T-helper 1 cell (primary cell): ENCODE measurements at regions not wholly inside any gene's neighbourhood (a gene's known extent, or its start where the extent isn't known, plus 50 kb on each side); places are given as distances from the start of the nearest gene placed in this dataset.
"Not testable (repeated sequence)": the region's sequence is repeated elsewhere in the genome, so short reads cannot be mapped to it uniquely, and the experiment has no call there.

Experiments used
- DNase-seq, 5 donors: peaks; one replicate each; pipeline ENCODE4 v3.0.0-alpha.2; 2012 to 2020

DNA sequence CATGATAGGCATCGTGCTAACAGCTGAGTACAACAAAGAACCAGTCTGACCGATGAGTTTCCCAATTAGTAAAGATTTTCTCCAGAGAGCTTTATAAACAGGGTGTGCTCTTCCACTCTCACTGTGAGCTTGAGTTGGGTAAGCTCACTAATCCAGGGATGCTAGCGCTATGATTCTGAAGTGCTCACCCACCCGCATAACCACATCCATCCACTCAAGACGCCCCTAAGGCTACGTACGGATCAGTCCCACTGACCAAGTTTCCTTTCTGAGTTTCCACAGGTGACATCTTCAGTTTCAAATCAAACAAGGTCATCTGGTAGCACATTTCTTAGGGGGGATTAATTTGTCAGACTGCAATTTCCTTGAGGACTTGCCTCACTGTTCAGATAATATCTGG lies 141.1 kb upstream of the ABI3BP start:
- no peak for DNase-seq

- DNase-seq = no peak
Measured at GRCh38 chr3:101133652-101134051, 140.4 kb upstream of the ABI3BP start.

DNA sequence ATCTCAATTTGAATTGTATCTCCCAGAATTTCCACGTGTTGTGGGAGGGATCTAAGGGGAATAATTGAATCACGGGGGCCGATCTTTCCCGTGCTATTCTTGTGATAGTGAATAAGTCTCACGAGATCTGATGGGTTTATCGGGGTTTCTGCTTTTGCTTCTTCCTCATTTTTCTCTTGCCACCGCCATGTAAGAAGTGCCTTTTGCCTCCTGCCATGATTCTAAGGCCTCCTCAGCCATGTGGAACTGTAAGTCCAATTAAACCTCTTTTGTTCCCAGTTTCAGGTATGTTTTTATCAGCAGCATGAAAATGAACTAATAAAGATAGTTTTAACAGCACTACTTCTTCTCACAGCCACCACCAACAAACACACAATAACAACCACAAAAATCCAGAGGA lies 140.0 kb upstream of the ABI3BP start:
- DNase-seq = not testable (repeated sequence)

DNA sequence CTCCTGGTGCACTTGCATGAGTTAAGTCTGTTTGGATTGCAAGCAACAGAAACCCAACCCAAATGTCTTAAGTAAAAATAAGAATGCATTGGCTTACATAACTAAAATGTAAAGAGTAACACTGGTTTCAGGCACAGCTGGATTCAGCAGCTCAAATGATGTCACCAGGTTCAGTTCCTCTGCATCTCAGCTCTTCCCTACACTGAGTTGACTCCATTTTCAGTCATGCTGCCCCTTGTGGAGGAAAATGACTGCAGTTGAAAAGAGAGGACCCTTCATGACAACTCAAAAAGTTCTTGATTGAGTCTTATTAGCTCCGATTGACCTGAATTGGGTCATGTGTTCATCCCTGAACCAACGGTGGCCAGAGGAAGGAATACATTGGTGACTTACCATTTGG lies 138.5 kb upstream of the ABI3BP start:
- DNase-seq = no peak

DNA sequence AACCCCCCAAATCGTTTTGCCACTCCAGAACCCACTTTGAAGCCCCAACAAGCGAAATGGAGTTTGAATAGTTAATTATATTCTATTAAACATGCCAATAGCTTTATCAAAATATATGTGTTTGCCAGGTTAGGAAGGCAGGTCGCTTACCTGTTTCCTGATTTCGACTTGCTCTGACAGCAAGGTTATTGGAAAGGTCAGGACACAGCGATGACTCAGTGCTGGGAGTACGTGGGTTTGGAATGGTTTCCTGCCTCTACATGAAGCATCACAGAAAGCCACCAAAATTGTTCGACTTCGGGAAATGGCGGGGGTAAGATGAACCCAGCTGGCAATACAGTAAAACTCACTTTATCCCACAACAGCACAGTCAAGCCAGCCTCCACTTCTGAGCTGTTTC lies 135.6 kb upstream of the ABI3BP start:
- DNase-seq = no peak

- DNase-seq = no peak
Measured at GRCh38 chr3:101128001-101128400, 134.8 kb upstream of the ABI3BP start.

- DNase-seq = no peak
Measured at GRCh38 chr3:101124125-101124524, 130.9 kb upstream of the ABI3BP start.

GRCh38 chr3:101123081-101123480 lies 129.9 kb upstream of the ABI3BP start:
- no peak for DNase-seq

GRCh38 chr3:101122681-101123080 lies 129.5 kb upstream of the ABI3BP start:
- DNase-seq = no peak

GRCh38 chr3:101120039-101120438 lies 126.8 kb upstream of the ABI3BP start:
- DNase-seq = no peak

GRCh38 chr3:101119535-101119934 lies 126.3 kb upstream of the ABI3BP start:
- no peak for DNase-seq

GRCh38 chr3:101117980-101118379 lies 124.8 kb upstream of the ABI3BP start:
- DNase-seq = no peak

- no peak for DNase-seq
Measured at GRCh38 chr3:101117465-101117864, 124.2 kb upstream of the ABI3BP start.

DNA sequence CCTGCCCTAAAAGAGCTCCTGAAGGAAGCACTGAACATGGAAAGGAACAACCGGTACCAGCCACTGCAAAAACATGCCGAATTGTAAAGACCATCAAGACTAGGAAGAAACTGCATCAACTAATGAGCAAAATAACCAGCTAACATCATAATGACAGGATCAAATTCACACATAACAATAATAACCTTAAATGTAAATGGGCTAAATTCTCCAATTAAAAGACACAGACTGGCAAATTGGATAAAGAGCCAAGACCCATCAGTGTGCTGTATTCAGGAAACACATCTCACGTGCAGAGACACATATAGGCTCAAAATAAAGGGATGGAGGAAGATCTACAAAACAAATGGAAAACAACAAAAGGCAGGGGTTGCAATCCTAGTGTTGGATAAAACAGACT lies 117.1 kb upstream of the ABI3BP start:
- not testable (repeated sequence) for DNase-seq

GRCh38 chr3:101104321-101104720 lies 111.1 kb upstream of the ABI3BP start:
- DNase-seq = no peak

DNA sequence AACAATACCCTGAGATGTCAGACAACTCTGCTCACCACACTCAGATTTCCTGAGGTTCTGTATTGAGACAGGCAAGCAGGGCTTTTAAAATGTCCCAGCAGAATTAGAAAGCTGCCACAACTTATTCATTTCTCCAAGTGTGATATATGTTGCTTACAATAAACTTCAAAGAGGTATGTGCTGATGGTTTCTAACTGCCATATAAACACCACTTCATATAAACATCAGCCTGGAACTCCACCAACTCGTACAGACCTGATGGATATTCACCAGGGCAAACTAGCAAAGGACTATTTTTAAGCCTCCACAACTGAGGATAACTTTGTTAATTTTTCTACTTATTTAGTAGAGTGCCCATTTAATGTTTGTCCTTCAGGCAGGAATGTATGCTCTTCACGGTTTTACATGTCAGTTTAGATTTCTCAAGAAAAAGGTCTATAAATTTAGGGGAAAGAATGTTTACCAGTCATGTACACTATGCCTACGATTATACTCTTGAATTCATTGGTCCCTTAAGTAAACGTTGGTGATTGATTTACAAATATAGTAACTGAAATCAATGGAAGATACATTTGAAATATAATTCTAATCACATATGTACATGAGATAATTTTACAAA lies 109.6 kb upstream of the ABI3BP start:
- DNase-seq = no peak

DNA sequence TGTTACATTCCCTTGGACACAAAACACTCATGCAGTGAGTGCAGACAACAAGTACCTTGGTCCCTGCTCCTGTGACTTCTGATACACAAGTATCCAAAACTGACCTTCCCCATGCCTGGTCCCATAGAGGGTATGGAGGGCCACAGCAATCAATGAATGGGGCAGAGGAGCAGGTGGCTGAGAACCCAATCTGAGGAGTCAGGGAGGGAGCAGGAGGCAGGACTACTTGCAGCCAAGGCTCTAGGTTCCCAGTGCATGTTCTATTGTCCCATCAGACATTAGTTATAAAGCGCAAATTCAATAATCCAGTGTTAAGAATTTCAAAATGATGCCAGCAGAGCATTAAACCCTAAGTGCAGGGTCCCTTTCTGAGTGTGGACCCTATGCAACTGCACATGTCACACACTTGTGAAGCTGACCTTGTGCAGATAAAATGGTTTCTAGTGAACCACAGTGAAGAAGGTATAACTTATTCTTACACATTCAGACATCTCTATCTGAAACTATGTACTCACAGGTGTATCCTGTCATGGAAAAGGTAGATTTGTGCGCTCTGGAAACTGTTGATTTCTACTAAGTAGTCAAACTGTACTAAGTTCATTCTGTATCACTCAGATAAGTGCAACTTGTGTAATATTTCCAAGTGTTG lies 107.3 kb upstream of the ABI3BP start:
- no peak for DNase-seq

DNA sequence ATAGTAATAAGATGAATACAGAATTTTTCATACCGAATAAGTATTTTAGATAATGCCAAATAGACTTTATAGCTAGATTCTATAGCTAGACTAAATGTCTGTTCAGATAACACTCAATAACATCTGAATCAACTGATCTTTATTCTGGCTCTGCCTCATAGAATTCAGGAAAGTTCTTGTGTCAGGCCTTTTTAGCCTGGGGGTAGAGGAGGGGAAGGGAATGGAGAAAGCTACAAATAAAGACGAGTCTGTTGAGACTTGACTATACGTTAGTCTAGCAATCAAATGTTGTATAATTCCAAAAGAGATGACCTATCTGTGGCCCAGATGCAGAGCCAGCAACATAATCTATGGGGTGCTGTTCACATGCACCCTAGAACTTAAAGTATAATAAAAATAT lies 106.6 kb upstream of the ABI3BP start:
- DNase-seq = no peak

- DNase-seq = no peak
Measured at GRCh38 chr3:101096444-101096843, 103.2 kb upstream of the ABI3BP start.

DNA sequence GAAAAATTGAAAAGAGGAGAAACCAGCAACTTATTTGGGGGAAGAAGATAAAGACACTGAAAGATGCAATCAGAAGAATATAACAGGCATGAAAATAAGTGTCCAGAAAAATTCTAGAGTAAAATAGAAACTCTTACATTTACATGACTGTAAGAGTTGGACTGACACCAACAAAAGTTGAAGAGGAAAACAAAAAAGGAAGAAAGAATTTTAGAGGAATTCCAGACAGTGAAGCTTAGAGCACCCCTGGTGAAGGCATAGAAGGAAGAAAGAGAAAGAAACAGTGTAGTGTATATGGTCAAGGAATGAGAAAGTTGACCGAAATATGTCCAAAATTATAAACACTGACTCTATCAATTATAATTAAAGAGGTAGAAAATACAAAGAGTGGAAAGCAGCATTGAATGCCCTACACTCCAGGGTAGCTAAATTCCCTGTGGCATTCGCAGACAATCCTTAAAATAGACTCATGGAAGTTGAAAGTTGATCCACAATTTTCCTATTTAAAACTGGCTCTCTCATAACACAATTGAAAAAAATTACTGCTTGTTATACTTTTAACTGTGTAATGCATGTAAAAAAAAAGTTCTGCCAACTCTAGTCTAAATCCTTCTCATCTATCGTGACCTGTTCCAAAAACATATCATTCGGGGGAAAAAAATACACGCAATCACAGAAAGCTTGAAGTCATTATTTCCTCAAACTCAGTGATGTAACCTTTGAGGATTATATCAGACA lies 102.6 kb upstream of the ABI3BP start:
- no peak for DNase-seq

GRCh38 chr3:101091489-101091888 lies 98.3 kb upstream of the ABI3BP start:
- no peak for DNase-seq

DNA sequence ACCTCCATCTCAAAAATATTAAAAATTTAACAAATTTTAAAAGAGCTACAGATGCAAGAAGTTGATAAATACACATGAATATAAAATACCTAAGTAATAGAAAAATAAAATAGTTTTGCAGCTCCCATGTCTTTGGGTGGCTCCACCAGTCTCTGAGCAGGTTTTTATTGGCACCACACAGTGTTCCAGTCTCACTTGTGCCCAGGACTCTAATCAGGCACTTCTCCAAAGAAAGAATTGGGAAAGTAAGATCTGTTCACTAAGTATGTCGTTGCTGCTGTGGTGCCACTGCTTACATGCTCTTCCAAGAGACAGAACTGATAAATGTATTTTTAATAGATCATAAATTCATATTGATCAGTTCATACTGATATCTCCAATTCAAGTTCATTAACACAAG lies 92.5 kb upstream of the ABI3BP start:
- DNase-seq = no peak

- no peak for DNase-seq
Measured at GRCh38 chr3:101084404-101084803, 91.2 kb upstream of the ABI3BP start.

- no peak for DNase-seq
Measured at GRCh38 chr3:101081999-101082398, 88.8 kb upstream of the ABI3BP start.
